ENCODE measurements at regions not wholly inside any gene's neighbourhood (a gene's known extent, or its start where the extent isn't known, plus 50 kb on each side); places are given as distances from the start of the nearest gene placed in this dataset.

DNA sequence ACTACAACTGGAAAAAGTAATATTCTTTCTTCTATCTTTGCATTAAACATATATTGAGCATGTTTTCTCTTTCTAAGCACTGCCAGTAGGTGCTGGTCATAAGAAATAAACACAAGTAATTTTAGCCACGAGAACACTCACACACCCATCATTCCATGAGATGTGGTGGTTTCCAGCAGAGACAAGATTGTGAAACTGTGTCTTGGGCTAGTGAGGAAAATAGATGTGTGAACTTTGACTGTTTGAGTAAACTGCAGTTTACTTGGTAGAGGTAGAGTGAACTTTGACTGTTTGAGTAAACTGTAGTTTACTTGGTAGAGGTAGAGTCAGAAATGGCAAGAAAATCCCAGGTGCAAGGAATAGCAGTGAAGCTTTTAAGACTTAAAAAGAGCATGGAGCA, 300.9 kb upstream of the HS3ST1 start:
- TF ChIP-seq, protein P1, sequence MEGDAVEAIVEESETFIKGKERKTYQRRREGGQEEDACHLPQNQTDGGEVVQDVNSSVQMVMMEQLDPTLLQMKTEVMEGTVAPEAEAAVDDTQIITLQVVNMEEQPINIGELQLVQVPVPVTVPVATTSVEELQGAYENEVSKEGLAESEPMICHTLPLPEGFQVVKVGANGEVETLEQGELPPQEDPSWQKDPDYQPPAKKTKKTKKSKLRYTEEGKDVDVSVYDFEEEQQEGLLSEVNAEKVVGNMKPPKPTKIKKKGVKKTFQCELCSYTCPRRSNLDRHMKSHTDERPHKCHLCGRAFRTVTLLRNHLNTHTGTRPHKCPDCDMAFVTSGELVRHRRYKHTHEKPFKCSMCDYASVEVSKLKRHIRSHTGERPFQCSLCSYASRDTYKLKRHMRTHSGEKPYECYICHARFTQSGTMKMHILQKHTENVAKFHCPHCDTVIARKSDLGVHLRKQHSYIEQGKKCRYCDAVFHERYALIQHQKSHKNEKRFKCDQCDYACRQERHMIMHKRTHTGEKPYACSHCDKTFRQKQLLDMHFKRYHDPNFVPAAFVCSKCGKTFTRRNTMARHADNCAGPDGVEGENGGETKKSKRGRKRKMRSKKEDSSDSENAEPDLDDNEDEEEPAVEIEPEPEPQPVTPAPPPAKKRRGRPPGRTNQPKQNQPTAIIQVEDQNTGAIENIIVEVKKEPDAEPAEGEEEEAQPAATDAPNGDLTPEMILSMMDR (IDR thresholded peaks at IDR 0.05), result no peak
- no peak for TF ChIP-seq EZH2 (IDR thresholded peaks at IDR 0.05; ENCODE audit: borderline replicate concordance, insufficient read depth, low read depth, low read length, poor library complexity, severe bottlenecking)

All from B cell (primary cell).